OCI-LY7 (cell line): ENCODE measurements at regions not wholly inside any gene's neighbourhood (a gene's known extent, or its start where the extent isn't known, plus 50 kb on each side); places are given as distances from the start of the nearest gene placed in this dataset.

Source experiments
- BruUV-seq: library from RNA; stranded (reverse); fragments of 400-500 nt; replicated peaks from 2 replicates; lab custom pipeline; 2021; lab: Mats Ljungman, UMichigan
- CTCF ChIA-PET: fragments of 300-600 bp; sonication (Branson Sonifier 250); formaldehyde crosslinking; loops from one replicate; lab custom pipeline; 2022; ENCODE audit warnings: antibody characterized with exemption; ENCODE audit not compliant: unreplicated experiment; lab: Charles Lee
- POLR2A ChIA-PET: fragments of 300-600 bp; sonication (Branson Sonifier 250); formaldehyde crosslinking; loops from one replicate; lab custom pipeline; 2022; ENCODE audit warnings: antibody characterized with exemption; lab: Charles Lee
- DNase-seq: peaks from one replicate; pipeline ENCODE4 v3.0.0-alpha.2; 2015; ENCODE audit warnings: low spot score
- H2AFZ ChIP-seq: fragments of 200-600 bp; sonication (generic), shearing (Covaris generic); 2 replicates; pipeline ENCODE4 v1.6.1; 2014; ENCODE audit warnings: mild to moderate bottlenecking, antibody characterized with exemption, low read length, moderate library complexity
- H3K27ac ChIP-seq: fragments of 200-600 bp; sonication (generic); 2 replicates; pipeline ENCODE4 v1.5.1; 2014; ENCODE audit warnings: mixed run types, low read depth, mild to moderate bottlenecking, moderate library complexity, low read length, inconsistent platforms; ENCODE audit not compliant: poor library complexity, severe bottlenecking
- H3K36me3 ChIP-seq: fragments of 200-600 bp; sonication (generic); 2 replicates; pipeline ENCODE4 v1.6.1; 2014; ENCODE audit warnings: mild to moderate bottlenecking, antibody characterized with exemption, low read length, moderate library complexity, mixed read lengths; ENCODE audit not compliant: insufficient read depth
- H3K4me1 ChIP-seq: fragments of 200-600 bp; sonication (generic); 2 replicates; pipeline ENCODE4 v1.5.1; 2014; ENCODE audit warnings: mild to moderate bottlenecking, low read length; ENCODE audit not compliant: insufficient read depth, poor library complexity, severe bottlenecking
- H3K4me2 ChIP-seq: fragments of 200-600 bp; sonication (generic); 2 replicates; pipeline ENCODE4 v1.6.1; 2014; ENCODE audit warnings: mild to moderate bottlenecking, low read length
- H3K4me3 ChIP-seq: fragments of 200-600 bp; sonication (generic); 2 replicates; pipeline ENCODE4 v1.5.1; 2014; ENCODE audit warnings: mild to moderate bottlenecking, low read depth, low read length; ENCODE audit not compliant: poor library complexity, severe bottlenecking
- H3K79me2 ChIP-seq: fragments of 200-600 bp; sonication (generic); 2 replicates; pipeline ENCODE4 v1.6.1; 2016; ENCODE audit warnings: low read depth, mild to moderate bottlenecking, low read length, moderate library complexity, mixed read lengths; ENCODE audit not compliant: insufficient read depth
- H3K9me2 ChIP-seq: fragments of 200-600 bp; sonication (generic); 2 replicates; pipeline ENCODE4 v1.6.1; 2016; ENCODE audit warnings: mild to moderate bottlenecking, low read length, mixed read lengths; ENCODE audit not compliant: insufficient read depth
- H3K9me3 ChIP-seq: fragments of 200-600 bp; sonication (generic); 2 replicates; pipeline ENCODE4 v1.6.1; 2014; ENCODE audit warnings: mild to moderate bottlenecking, mixed run types, low read length, mixed read lengths
- H4K20me1 ChIP-seq: fragments of 200-600 bp; sonication (generic); 2 replicates; pipeline ENCODE4 v1.6.1; 2014; ENCODE audit warnings: mild to moderate bottlenecking, antibody characterized with exemption, low read length, moderate library complexity, mixed read lengths; ENCODE audit not compliant: insufficient read depth
- EZH2phosphoT487 ChIP-seq: fragments of 200-600 bp; sonication (generic); IDR thresholded peaks from 2 replicates; pipeline ENCODE4 v1.6.1; 2018; ENCODE audit warnings: low read depth, borderline replicate concordance, mild to moderate bottlenecking, mixed run types, antibody characterized with exemption, low read length, moderate library complexity, mixed read lengths
- intact Hi-C: fragments of 100-400 bp; cut with micrococcal nuclease; formaldehyde crosslinking; loops from one replicate; pipeline ENCODE4 v1.10.0; 2022; ENCODE audit not compliant: unreplicated experiment
- TF ChIP-seq, protein P1 (sequence below): fragments of 200-600 bp; sonication (generic); conservative IDR thresholded peaks from 2 replicates; pipeline ENCODE4 v1.5.1; 2014; ENCODE audit warnings: mild to moderate bottlenecking, antibody characterized with exemption, low read length, moderate library complexity, mixed read lengths

DNA sequence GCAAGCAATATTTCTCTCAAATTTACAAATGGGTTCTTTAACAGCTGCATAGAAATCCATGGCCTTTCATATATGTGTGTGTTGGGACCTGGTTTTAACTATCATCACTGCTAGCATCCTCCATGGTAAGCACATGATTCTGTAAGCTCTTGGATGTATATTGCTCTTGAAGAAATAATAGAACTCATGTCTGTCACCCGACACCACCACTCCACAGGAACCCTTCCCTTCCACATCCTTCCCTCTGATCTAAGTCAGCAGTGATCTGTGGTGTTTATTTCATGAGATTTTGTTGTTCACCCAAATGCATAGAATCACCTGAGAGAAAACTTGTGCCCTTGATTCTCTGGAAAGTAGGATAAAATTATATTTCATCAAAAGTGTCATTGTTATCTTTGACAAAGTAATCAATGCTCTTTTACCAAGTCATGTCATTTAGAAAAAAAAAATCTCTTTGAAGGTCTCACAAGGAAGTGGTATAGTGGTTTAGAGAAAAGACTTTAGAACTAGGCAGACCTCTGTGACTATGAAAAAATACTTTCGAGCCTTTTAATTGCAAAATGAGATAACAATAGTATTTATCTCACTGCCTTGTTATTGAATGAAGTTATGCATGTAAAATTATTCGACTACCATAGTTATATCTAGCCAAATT is 649.8 kb upstream of the SLC35B3 start:
- no peaks in the 10 kb centered on the region for H4K20me1 ChIP-seq
- H3K36me3 ChIP-seq: no peaks in the 10 kb centered on the region
- DNase-seq: no peak
- H3K4me3 ChIP-seq: no peak overlapping the region
- intact Hi-C loops: no loop called here
- H3K4me2 ChIP-seq: no peak overlapping the region
- no peaks in the 10 kb centered on the region for H3K4me1 ChIP-seq
- no peaks in the 10 kb centered on the region for H3K79me2 ChIP-seq
- no peak for TF ChIP-seq EZH2phosphoT487
- TF ChIP-seq, protein P1, sequence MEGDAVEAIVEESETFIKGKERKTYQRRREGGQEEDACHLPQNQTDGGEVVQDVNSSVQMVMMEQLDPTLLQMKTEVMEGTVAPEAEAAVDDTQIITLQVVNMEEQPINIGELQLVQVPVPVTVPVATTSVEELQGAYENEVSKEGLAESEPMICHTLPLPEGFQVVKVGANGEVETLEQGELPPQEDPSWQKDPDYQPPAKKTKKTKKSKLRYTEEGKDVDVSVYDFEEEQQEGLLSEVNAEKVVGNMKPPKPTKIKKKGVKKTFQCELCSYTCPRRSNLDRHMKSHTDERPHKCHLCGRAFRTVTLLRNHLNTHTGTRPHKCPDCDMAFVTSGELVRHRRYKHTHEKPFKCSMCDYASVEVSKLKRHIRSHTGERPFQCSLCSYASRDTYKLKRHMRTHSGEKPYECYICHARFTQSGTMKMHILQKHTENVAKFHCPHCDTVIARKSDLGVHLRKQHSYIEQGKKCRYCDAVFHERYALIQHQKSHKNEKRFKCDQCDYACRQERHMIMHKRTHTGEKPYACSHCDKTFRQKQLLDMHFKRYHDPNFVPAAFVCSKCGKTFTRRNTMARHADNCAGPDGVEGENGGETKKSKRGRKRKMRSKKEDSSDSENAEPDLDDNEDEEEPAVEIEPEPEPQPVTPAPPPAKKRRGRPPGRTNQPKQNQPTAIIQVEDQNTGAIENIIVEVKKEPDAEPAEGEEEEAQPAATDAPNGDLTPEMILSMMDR: no peak
- ChIA-PET POLR2A (no interaction called here), CTCF (no interaction called here)
- BruUV-seq: no TSS peak
- H3K27ac ChIP-seq: no peak overlapping the region
- H2AFZ ChIP-seq: no peak overlapping the region
- no peaks in the 10 kb centered on the region for H3K9me3 ChIP-seq
- H3K9me2 ChIP-seq: no peaks in the 10 kb centered on the region

DNA sequence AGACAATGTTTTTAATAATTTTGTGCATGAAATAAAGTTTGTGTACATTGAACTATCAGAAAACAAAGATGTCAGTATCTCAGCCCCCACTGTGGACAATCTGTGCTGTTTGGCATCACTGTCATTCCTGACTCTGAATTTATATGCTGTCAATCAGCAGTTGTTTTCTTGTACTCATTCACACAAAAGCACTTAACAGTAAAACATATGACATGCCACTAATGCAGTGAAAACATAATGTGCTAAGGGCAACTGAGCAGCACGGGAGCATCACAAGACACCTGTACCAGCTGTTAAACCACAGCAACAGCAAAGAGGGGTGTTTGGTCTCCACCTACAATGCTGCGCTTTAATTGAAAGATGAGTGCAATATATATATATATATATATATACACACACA is 647.8 kb upstream of the SLC35B3 start:
- ChIA-PET POLR2A (no interaction called here), CTCF (no interaction called here)
- H3K4me1 ChIP-seq: no peaks in the 10 kb centered on the region
- H3K27ac ChIP-seq: no peak overlapping the region
- no peak overlapping the region for H2AFZ ChIP-seq
- no peak for TF ChIP-seq EZH2phosphoT487
- TF ChIP-seq, protein P1: no peak
- no peak for DNase-seq
- no peaks in the 10 kb centered on the region for H3K9me2 ChIP-seq
- H3K36me3 ChIP-seq: no peaks in the 10 kb centered on the region
- no peaks in the 10 kb centered on the region for H3K79me2 ChIP-seq
- no peak overlapping the region for H3K4me2 ChIP-seq
- no TSS peak for BruUV-seq
- intact Hi-C loops: no loop called here
- no peak overlapping the region for H3K4me3 ChIP-seq
- H3K9me3 ChIP-seq: no peaks in the 10 kb centered on the region
- no peaks in the 10 kb centered on the region for H4K20me1 ChIP-seq

DNA sequence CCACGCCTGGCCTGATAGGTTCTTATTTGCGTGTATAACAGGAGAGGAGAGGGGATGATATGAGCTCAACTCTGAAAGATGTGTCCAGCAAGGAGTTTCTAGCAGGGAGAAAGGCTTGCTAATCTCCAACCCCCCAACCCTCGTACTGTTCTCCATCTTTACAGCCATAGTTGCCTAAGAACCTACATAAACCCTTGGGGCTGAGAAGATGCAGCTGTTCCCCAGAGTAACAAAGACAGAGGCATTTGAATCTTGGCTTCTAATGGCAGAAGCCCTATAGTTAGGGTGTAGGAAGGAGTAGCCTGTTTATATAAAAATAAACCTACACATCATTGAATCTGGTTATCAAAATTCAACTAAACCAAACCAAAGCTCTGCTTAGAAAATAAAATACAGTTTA is 631.4 kb upstream of the SLC35B3 start:
- H3K4me3 ChIP-seq: no peak overlapping the region
- H3K79me2 ChIP-seq: no peaks in the 10 kb centered on the region
- CTCF ChIA-PET: no interaction called here
- intact Hi-C loops: no loop called here
- H3K4me1 ChIP-seq: no peaks in the 10 kb centered on the region
- no peak overlapping the region for H3K27ac ChIP-seq
- POLR2A ChIA-PET: interaction anchor here (1.0 kb wide), 1 partner anchor 48 kb away, joined by 3 read pairs; no protein-coding TSS in a partner anchor
- BruUV-seq: no TSS peak
- H3K9me3 ChIP-seq: no peaks in the 10 kb centered on the region
- H3K36me3 ChIP-seq: no peaks in the 10 kb centered on the region
- DNase-seq: no peak
- TF ChIP-seq, protein P1: no peak
- no peak for TF ChIP-seq EZH2phosphoT487
- H3K9me2 ChIP-seq: no peaks in the 10 kb centered on the region
- H3K4me2 ChIP-seq: no peak overlapping the region
- no peaks in the 10 kb centered on the region for H4K20me1 ChIP-seq
- H2AFZ ChIP-seq: no peak overlapping the region
